MCF 10A (cell line): ENCODE measurements at regions not wholly inside any gene's neighbourhood (a gene's known extent, or its start where the extent isn't known, plus 50 kb on each side); places are given as distances from the start of the nearest gene placed in this dataset.

Experiments
- BruUV-seq: library from RNA; stranded (reverse); fragments of 400-500 nt; replicated peaks from 2 replicates; lab custom pipeline; 2021; lab: Mats Ljungman, UMichigan
- CTCF ChIA-PET: fragments of 300-600 bp; sonication (Branson Sonifier 250); formaldehyde crosslinking; extraction: SDS; loops from one replicate; lab custom pipeline; 2021; ENCODE audit warnings: antibody characterized with exemption, inconsistent platforms; lab: Yijun Ruan, JAX
- POLR2A ChIA-PET: fragments of 300-600, 350-650 bp; sonication (Branson Sonifier 250); formaldehyde crosslinking; extraction: SDS; loops from one replicate; lab custom pipeline; 2020; ENCODE audit warnings: antibody characterized with exemption, inconsistent platforms; lab: Yijun Ruan, JAX
- DNase-seq: peaks from one replicate; pipeline ENCODE4 v3.0.0-alpha.2; 2018; ENCODE audit not compliant: unreplicated experiment
- H3K27ac Mint-ChIP-seq: one replicate; pipeline ENCODE4 v1.8.0; 2022; ENCODE audit warnings: mild to moderate bottlenecking, low read depth, mixed read lengths; ENCODE audit not compliant: unreplicated experiment
- H3K27me3 Mint-ChIP-seq: one replicate; pipeline ENCODE4 v1.8.0; 2022; ENCODE audit warnings: mixed read lengths; ENCODE audit not compliant: insufficient read depth, unreplicated experiment
- H3K36me3 Mint-ChIP-seq: one replicate; pipeline ENCODE4 v1.8.0; 2022; ENCODE audit warnings: mild to moderate bottlenecking, moderate library complexity, mixed read lengths; ENCODE audit not compliant: insufficient read depth, unreplicated experiment
- H3K4me1 Mint-ChIP-seq: one replicate; pipeline ENCODE4 v1.8.0; 2022; ENCODE audit warnings: mixed read lengths; ENCODE audit not compliant: insufficient read depth, unreplicated experiment
- H3K4me3 Mint-ChIP-seq: one replicate; pipeline ENCODE4 v1.8.0; 2022; ENCODE audit warnings: mild to moderate bottlenecking, moderate library complexity, mixed read lengths; ENCODE audit not compliant: unreplicated experiment
- H3K9me3 Mint-ChIP-seq: one replicate; pipeline ENCODE4 v1.8.0; 2022; ENCODE audit warnings: mixed read lengths; ENCODE audit not compliant: unreplicated experiment
- CTCF ChIP-seq: fragments of 200-600 bp; IDR thresholded peaks from one replicate; pipeline ENCODE4 v1.8.0; 2022; ENCODE audit warnings: antibody characterized with exemption, mild to moderate bottlenecking; ENCODE audit not compliant: unreplicated experiment
- intact Hi-C: fragments of 100-400 bp; cut with micrococcal nuclease; formaldehyde crosslinking; loops from 2 replicates; pipeline ENCODE4 v1.14.1; 2022

GRCh38 chr3:187932530-187932929 lies 187.3 kb upstream of the BCL6 start:
- no peaks in the 10 kb centered on the region for H3K9me3 Mint-ChIP-seq
- DNase-seq, result no peak
- H3K27ac Mint-ChIP-seq, result no peak overlapping the region
- ChIA-PET POLR2A (no interaction called here), CTCF (no interaction called here)
- H3K36me3 Mint-ChIP-seq, result no peaks in the 10 kb centered on the region
- H3K4me3 Mint-ChIP-seq, result no peak overlapping the region
- BruUV-seq, result no TSS peak
- intact Hi-C loops, result no loop called here
- H3K27me3 Mint-ChIP-seq, result no peaks in the 10 kb centered on the region
- TF ChIP-seq CTCF, result no peak
- H3K4me1 Mint-ChIP-seq, result no peaks in the 10 kb centered on the region

GRCh38 chr3:187935623-187936156 lies 190.4 kb upstream of the BCL6 start:
- TF ChIP-seq CTCF, result no peak
- H3K27me3 Mint-ChIP-seq, result no peaks in the 10 kb centered on the region
- H3K4me1 Mint-ChIP-seq, result no peaks in the 10 kb centered on the region
- ChIA-PET POLR2A (no interaction called here), CTCF (interaction anchor here (1.0 kb wide), 1 partner anchor 187 kb away, joined by 5 read pairs; no protein-coding TSS in a partner anchor)
- no peak overlapping the region for H3K4me3 Mint-ChIP-seq
- BruUV-seq, result no TSS peak
- H3K36me3 Mint-ChIP-seq, result no peaks in the 10 kb centered on the region
- DNase-seq, result no peak
- no peak overlapping the region for H3K27ac Mint-ChIP-seq
- no peaks in the 10 kb centered on the region for H3K9me3 Mint-ChIP-seq
- intact Hi-C loops, result no loop called here

GRCh38 chr3:187936676-187937075 lies 191.4 kb upstream of the BCL6 start:
- POLR2A ChIA-PET, result no interaction called here
- no TSS peak for BruUV-seq
- Mint-ChIP-seq H3K27ac (no peak overlapping the region), H3K36me3 (no peaks in the 10 kb centered on the region), H3K9me3 (no peaks in the 10 kb centered on the region), H3K4me3 (no peak overlapping the region), H3K27me3 (no peaks in the 10 kb centered on the region), H3K4me1 (no peaks in the 10 kb centered on the region)
- no peak for TF ChIP-seq CTCF
- intact Hi-C loops, result no loop called here
- CTCF ChIA-PET, result interaction anchor here (0.7 kb wide), 1 partner anchor 14 kb away, joined by 3 read pairs; no protein-coding TSS in a partner anchor
- DNase-seq, result no peak

- DNase-seq, result no peak
- POLR2A ChIA-PET, result interaction anchor here (1.0 to 2.3 kb wide), 3 partner anchors 13 to 194 kb away, joined by 3 to 7 read pairs (median 5); partner anchors contain the start of gene BCL6
Measured at GRCh38 chr3:187939891-187940290, 194.6 kb upstream of the BCL6 start.

More at GRCh38 chr3:187939891-187940290, 194.6 kb upstream of the BCL6 start:
- Mint-ChIP-seq H3K27ac (no peak overlapping the region), H3K9me3 (no peaks in the 10 kb centered on the region), H3K36me3 (no peaks in the 10 kb centered on the region), H3K27me3 (no peaks in the 10 kb centered on the region), H3K4me3 (no peak overlapping the region), H3K4me1 (no peaks in the 10 kb centered on the region)
- CTCF ChIA-PET, result interaction anchor here (0.7 kb wide), 1 partner anchor 187 kb away, joined by 3 read pairs; no protein-coding TSS in a partner anchor
- intact Hi-C loops, result no loop called here
- TF ChIP-seq CTCF, result no peak
- BruUV-seq, result no TSS peak
